ENCODE measurements at regions not wholly inside any gene's neighbourhood (a gene's known extent, or its start where the extent isn't known, plus 50 kb on each side); places are given as distances from the start of the nearest gene placed in this dataset.
A peak's percentile ranks its signal among the peaks of the same experiment; 100 is the strongest.

- CTCF ChIA-PET, result interaction anchor here (1.6 kb wide), 1 partner anchor 19 kb away, joined by 3 read pairs; no protein-coding TSS in a partner anchor
- Histone ChIP-seq H3K9me3 (ENCODE audit: control extremely low read depth in 1 of 5, control insufficient read depth in 4 of 5, insufficient read depth in 2 of 5, low read depth in 1 of 5, low read length in 4 of 5) (peaks cover 0 to 8% (median under 1%) of the 10 kb centered on the region in 5 experiments), H3K4me3 (ENCODE audit: control insufficient read depth in 1 of 7, extremely low read depth in 1 of 7, insufficient read depth in 4 of 7, low read depth in 2 of 7, low read length in 6 of 7) (no peak overlapping the region), H3K27ac (ENCODE audit: insufficient read depth in 1 of 2, low read depth in 1 of 2, low read length in 2 of 2, poor library complexity in 1 of 2, severe bottlenecking in 2 of 2) (no peak overlapping the region), H3K36me3 (ENCODE audit: control insufficient read depth in 4 of 4, insufficient read depth in 4 of 4, low read length in 3 of 4) (no peaks in the 10 kb centered on the region), H3K27me3 (replicated peaks in 2 of 5; ENCODE audit: control insufficient read depth in 4 of 5, insufficient read depth in 5 of 5, low read length in 4 of 5) (peaks cover 0 to 3% (median 0%) of the 10 kb centered on the region in 5 experiments), H3K4me1 (ENCODE audit: control extremely low read depth in 1 of 4, control insufficient read depth in 4 of 4, insufficient read depth in 4 of 4, low read length in 3 of 4) (peaks cover 0 to 3% (median 2%) of the 10 kb centered on the region in 4 experiments)
- 98% methylated on average over 6 of the region's 6 CpGs for WGBS (ENCODE audit: insufficient coverage)
- peak in 2 of 3 donors; percentile 13 to 14 for DNase-seq
- POLR2A ChIA-PET, result no interaction called here
Measured at GRCh38 chr11:111063726-111064517, 181.6 kb upstream of the POU2AF2 start.

- Histone ChIP-seq H3K9me3 (ENCODE audit: control extremely low read depth in 1 of 5, control insufficient read depth in 4 of 5, insufficient read depth in 2 of 5, low read depth in 1 of 5, low read length in 4 of 5) (peaks cover 0 to 6% (median 0%) of the 10 kb centered on the region in 5 experiments), H3K4me3 (ENCODE audit: control insufficient read depth in 1 of 7, extremely low read depth in 1 of 7, insufficient read depth in 4 of 7, low read depth in 2 of 7, low read length in 6 of 7) (no peak overlapping the region), H3K36me3 (ENCODE audit: control insufficient read depth in 4 of 4, insufficient read depth in 4 of 4, low read length in 3 of 4) (no peaks in the 10 kb centered on the region), H3K4me1 (ENCODE audit: control extremely low read depth in 1 of 4, control insufficient read depth in 4 of 4, insufficient read depth in 4 of 4, low read length in 3 of 4) (peaks cover 0 to 3% (median 2%) of the 10 kb centered on the region in 4 experiments), H3K27me3 (replicated peaks in 2 of 5; ENCODE audit: control insufficient read depth in 4 of 5, insufficient read depth in 5 of 5, low read length in 4 of 5) (peaks cover 0 to 3% (median 0%) of the 10 kb centered on the region in 5 experiments), H3K27ac (ENCODE audit: insufficient read depth in 1 of 2, low read depth in 1 of 2, low read length in 2 of 2, poor library complexity in 1 of 2, severe bottlenecking in 2 of 2) (no peak overlapping the region)
- ChIA-PET CTCF (no interaction called here), POLR2A (no interaction called here)
- WGBS (ENCODE audit: insufficient coverage), result 92% methylated on average over 2 of the region's 3 CpGs
- DNase-seq, result no peak
Measured at GRCh38 chr11:111062420-111062819, 183.1 kb upstream of the POU2AF2 start.

- POLR2A ChIA-PET, result no interaction called here
- H3K27ac ChIP-seq (ENCODE audit: insufficient read depth in 1 of 2, low read depth in 1 of 2, low read length in 2 of 2, poor library complexity in 1 of 2, severe bottlenecking in 2 of 2), result no peak overlapping the region
- no peaks in the 10 kb centered on the region for H3K27me3 ChIP-seq (replicated peaks in 2 of 5; ENCODE audit: control insufficient read depth in 4 of 5, insufficient read depth in 5 of 5, low read length in 4 of 5)
- DNase-seq, result no peak
- CTCF ChIA-PET, result no interaction called here
- H3K4me3 ChIP-seq (ENCODE audit: control insufficient read depth in 1 of 7, extremely low read depth in 1 of 7, insufficient read depth in 4 of 7, low read depth in 2 of 7, low read length in 6 of 7), result no peak overlapping the region
- H3K9me3 ChIP-seq (ENCODE audit: control extremely low read depth in 1 of 5, control insufficient read depth in 4 of 5, insufficient read depth in 2 of 5, low read depth in 1 of 5, low read length in 4 of 5), result peaks cover 0 to 12% (median 5%) of the 10 kb centered on the region in 5 experiments
- no peaks in the 10 kb centered on the region for H3K36me3 ChIP-seq (ENCODE audit: control insufficient read depth in 4 of 4, insufficient read depth in 4 of 4, low read length in 3 of 4)
- H3K4me1 ChIP-seq (ENCODE audit: control extremely low read depth in 1 of 4, control insufficient read depth in 4 of 4, insufficient read depth in 4 of 4, low read length in 3 of 4), result no peaks in the 10 kb centered on the region
Measured at GRCh38 chr11:111059726-111060125, 185.8 kb upstream of the POU2AF2 start.

- DNase-seq, result no peak
- Histone ChIP-seq H3K36me3 (ENCODE audit: control insufficient read depth in 4 of 4, insufficient read depth in 4 of 4, low read length in 3 of 4) (no peaks in the 10 kb centered on the region), H3K9me3 (ENCODE audit: control extremely low read depth in 1 of 5, control insufficient read depth in 4 of 5, insufficient read depth in 2 of 5, low read depth in 1 of 5, low read length in 4 of 5) (peaks cover 0 to 2% (median 0%) of the 10 kb centered on the region in 5 experiments), H3K27ac (ENCODE audit: insufficient read depth in 1 of 2, low read depth in 1 of 2, low read length in 2 of 2, poor library complexity in 1 of 2, severe bottlenecking in 2 of 2) (no peak overlapping the region), H3K4me3 (ENCODE audit: control insufficient read depth in 1 of 7, extremely low read depth in 1 of 7, insufficient read depth in 4 of 7, low read depth in 2 of 7, low read length in 6 of 7) (no peak overlapping the region), H3K4me1 (ENCODE audit: control extremely low read depth in 1 of 4, control insufficient read depth in 4 of 4, insufficient read depth in 4 of 4, low read length in 3 of 4) (peaks cover 0 to 7% (median 0%) of the 10 kb centered on the region in 4 experiments), H3K27me3 (replicated peaks in 2 of 5; ENCODE audit: control insufficient read depth in 4 of 5, insufficient read depth in 5 of 5, low read length in 4 of 5) (no peaks in the 10 kb centered on the region)
- ChIA-PET POLR2A (no interaction called here), CTCF (interaction anchor here (0.7 kb wide), 1 partner anchor 40 kb away, joined by 3 read pairs; no protein-coding TSS in a partner anchor)
- WGBS (ENCODE audit: insufficient coverage), result 94% methylated on average over 4 of the region's 4 CpGs
Measured at GRCh38 chr11:111049131-111049530, 196.4 kb upstream of the POU2AF2 start.

GRCh38 chr11:111047374-111047773 is 198.2 kb upstream of the POU2AF2 start:
- H3K27ac ChIP-seq (ENCODE audit: insufficient read depth in 1 of 2, low read depth in 1 of 2, low read length in 2 of 2, poor library complexity in 1 of 2, severe bottlenecking in 2 of 2), result no peak overlapping the region
- ChIA-PET POLR2A (no interaction called here), CTCF (no interaction called here)
- H3K27me3 ChIP-seq (replicated peaks in 2 of 5; ENCODE audit: control insufficient read depth in 4 of 5, insufficient read depth in 5 of 5, low read length in 4 of 5), result no peaks in the 10 kb centered on the region
- WGBS (ENCODE audit: insufficient coverage), result 100% methylated on average over 5 of the region's 7 CpGs
- peaks cover 0 to 7% (median 0%) of the 10 kb centered on the region in 4 experiments for H3K4me1 ChIP-seq (ENCODE audit: control extremely low read depth in 1 of 4, control insufficient read depth in 4 of 4, insufficient read depth in 4 of 4, low read length in 3 of 4)
- no peak overlapping the region for H3K4me3 ChIP-seq (ENCODE audit: control insufficient read depth in 1 of 7, extremely low read depth in 1 of 7, insufficient read depth in 4 of 7, low read depth in 2 of 7, low read length in 6 of 7)
- no peaks in the 10 kb centered on the region for H3K36me3 ChIP-seq (ENCODE audit: control insufficient read depth in 4 of 4, insufficient read depth in 4 of 4, low read length in 3 of 4)
- H3K9me3 ChIP-seq (ENCODE audit: control extremely low read depth in 1 of 5, control insufficient read depth in 4 of 5, insufficient read depth in 2 of 5, low read depth in 1 of 5, low read length in 4 of 5), result peaks cover 0 to 2% (median 0%) of the 10 kb centered on the region in 5 experiments
- DNase-seq, result no peak

GRCh38 chr11:111046291-111046690 is 199.2 kb upstream of the POU2AF2 start:
- DNase-seq, result no peak
- no peaks in the 10 kb centered on the region for H3K27me3 ChIP-seq (replicated peaks in 2 of 5; ENCODE audit: control insufficient read depth in 4 of 5, insufficient read depth in 5 of 5, low read length in 4 of 5)
- CTCF ChIA-PET, result interaction anchor here (1.5 kb wide), 1 partner anchor 24 kb away, joined by 3 read pairs; no protein-coding TSS in a partner anchor
- H3K27ac ChIP-seq (ENCODE audit: insufficient read depth in 1 of 2, low read depth in 1 of 2, low read length in 2 of 2, poor library complexity in 1 of 2, severe bottlenecking in 2 of 2), result no peak overlapping the region
- WGBS (ENCODE audit: insufficient coverage), result 53% methylated on average over 2 of the region's 2 CpGs
- peaks cover 0 to 2% (median 0%) of the 10 kb centered on the region in 5 experiments for H3K9me3 ChIP-seq (ENCODE audit: control extremely low read depth in 1 of 5, control insufficient read depth in 4 of 5, insufficient read depth in 2 of 5, low read depth in 1 of 5, low read length in 4 of 5)
- no peak overlapping the region for H3K4me3 ChIP-seq (ENCODE audit: control insufficient read depth in 1 of 7, extremely low read depth in 1 of 7, insufficient read depth in 4 of 7, low read depth in 2 of 7, low read length in 6 of 7)
- H3K36me3 ChIP-seq (ENCODE audit: control insufficient read depth in 4 of 4, insufficient read depth in 4 of 4, low read length in 3 of 4), result no peaks in the 10 kb centered on the region
- POLR2A ChIA-PET, result interaction anchor here (0.6 kb wide), 1 partner anchor 50 kb away, joined by 3 read pairs; no protein-coding TSS in a partner anchor
- peaks cover 0 to 7% (median 0%) of the 10 kb centered on the region in 4 experiments for H3K4me1 ChIP-seq (ENCODE audit: control extremely low read depth in 1 of 4, control insufficient read depth in 4 of 4, insufficient read depth in 4 of 4, low read length in 3 of 4)

GRCh38 chr11:111045874-111046273 is 199.7 kb upstream of the POU2AF2 start:
- H3K27me3 ChIP-seq (replicated peaks in 2 of 5; ENCODE audit: control insufficient read depth in 4 of 5, insufficient read depth in 5 of 5, low read length in 4 of 5), result no peaks in the 10 kb centered on the region
- peaks cover 0 to 7% (median 0%) of the 10 kb centered on the region in 4 experiments for H3K4me1 ChIP-seq (ENCODE audit: control extremely low read depth in 1 of 4, control insufficient read depth in 4 of 4, insufficient read depth in 4 of 4, low read length in 3 of 4)
- ChIA-PET POLR2A (interaction anchor here (0.6 kb wide), 1 partner anchor 50 kb away, joined by 3 read pairs; no protein-coding TSS in a partner anchor), CTCF (interaction anchor here (0.9 to 1.5 kb wide), 3 partner anchors 11 to 23 kb away, joined by 3 read pairs; no protein-coding TSS in a partner anchor)
- WGBS (ENCODE audit: insufficient coverage), result 100% methylated on average over 1 of the region's 1 CpG
- no peak overlapping the region for H3K27ac ChIP-seq (ENCODE audit: insufficient read depth in 1 of 2, low read depth in 1 of 2, low read length in 2 of 2, poor library complexity in 1 of 2, severe bottlenecking in 2 of 2)
- no peak for DNase-seq
- peaks cover 0 to 2% (median 0%) of the 10 kb centered on the region in 5 experiments for H3K9me3 ChIP-seq (ENCODE audit: control extremely low read depth in 1 of 5, control insufficient read depth in 4 of 5, insufficient read depth in 2 of 5, low read depth in 1 of 5, low read length in 4 of 5)
- no peak overlapping the region for H3K4me3 ChIP-seq (ENCODE audit: control insufficient read depth in 1 of 7, extremely low read depth in 1 of 7, insufficient read depth in 4 of 7, low read depth in 2 of 7, low read length in 6 of 7)
- no peaks in the 10 kb centered on the region for H3K36me3 ChIP-seq (ENCODE audit: control insufficient read depth in 4 of 4, insufficient read depth in 4 of 4, low read length in 3 of 4)
